ENCODE measurements at regions not wholly inside any gene's neighbourhood (a gene's known extent, or its start where the extent isn't known, plus 50 kb on each side); places are given as distances from the start of the nearest gene placed in this dataset.

DNA sequence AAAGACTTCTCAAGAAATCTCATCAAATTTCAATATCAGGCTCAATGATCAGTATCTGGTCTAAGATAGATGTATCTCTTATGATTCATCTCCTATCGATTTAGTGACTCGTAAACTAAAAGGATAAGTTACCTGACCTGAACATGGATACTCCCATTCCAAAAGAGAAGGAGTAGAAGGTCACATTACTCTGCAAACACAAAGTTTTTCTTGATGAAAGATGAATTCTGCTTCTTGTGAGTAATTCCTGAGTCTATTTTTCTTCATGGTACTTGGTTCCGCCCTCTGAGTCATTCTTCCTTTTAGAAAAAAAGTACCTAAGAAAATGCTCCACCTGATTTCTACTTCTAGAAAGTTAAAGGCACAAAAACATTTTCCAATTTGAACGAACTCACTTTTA, 223.1 kb upstream of the SLIT2 start (continued):
- TF ChIP-seq ATF3 (IDR thresholded peaks at IDR 0.05; ENCODE audit: borderline replicate concordance, extremely low read depth, low read depth, low read length) (no peak), TCF7 (IDR thresholded peaks at IDR 0.05; ENCODE audit: borderline replicate concordance) (no peak), MTA2 (IDR thresholded peaks at IDR 0.05; ENCODE audit: low read depth) (no peak), LARP7 (IDR thresholded peaks at IDR 0.05) (no peak), ZBTB11 (CRISPR knock-in tag; IDR thresholded peaks at IDR 0.05) (no peak), PAX8 (IDR thresholded peaks at IDR 0.05) (no peak), CBFB (IDR thresholded peaks at IDR 0.05; ENCODE audit: low read depth) (no peak), ETV6 (conservative IDR thresholded peaks at IDR 0.05 in 1 of 2, IDR thresholded peaks at IDR 0.05 in 1 of 2; ENCODE audit: borderline replicate concordance in 1 of 2, low read depth in 1 of 2) (no peak), ZNF217 (IDR thresholded peaks at IDR 0.05) (no peak), HDAC2 (IDR thresholded peaks at IDR 0.05) (no peak), SP1 (IDR thresholded peaks at IDR 0.05; ENCODE audit: low read depth, low read length) (no peak)
- TF ChIP-seq, protein P1, sequence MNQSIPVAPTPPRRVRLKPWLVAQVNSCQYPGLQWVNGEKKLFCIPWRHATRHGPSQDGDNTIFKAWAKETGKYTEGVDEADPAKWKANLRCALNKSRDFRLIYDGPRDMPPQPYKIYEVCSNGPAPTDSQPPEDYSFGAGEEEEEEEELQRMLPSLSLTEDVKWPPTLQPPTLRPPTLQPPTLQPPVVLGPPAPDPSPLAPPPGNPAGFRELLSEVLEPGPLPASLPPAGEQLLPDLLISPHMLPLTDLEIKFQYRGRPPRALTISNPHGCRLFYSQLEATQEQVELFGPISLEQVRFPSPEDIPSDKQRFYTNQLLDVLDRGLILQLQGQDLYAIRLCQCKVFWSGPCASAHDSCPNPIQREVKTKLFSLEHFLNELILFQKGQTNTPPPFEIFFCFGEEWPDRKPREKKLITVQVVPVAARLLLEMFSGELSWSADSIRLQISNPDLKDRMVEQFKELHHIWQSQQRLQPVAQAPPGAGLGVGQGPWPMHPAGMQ (IDR thresholded peaks at IDR 0.05; ENCODE audit: borderline replicate concordance), result no peak

Data from GM12878 (cell line).